ENCODE measurements at regions not wholly inside any gene's neighbourhood (a gene's known extent, or its start where the extent isn't known, plus 50 kb on each side); places are given as distances from the start of the nearest gene placed in this dataset.

DNA sequence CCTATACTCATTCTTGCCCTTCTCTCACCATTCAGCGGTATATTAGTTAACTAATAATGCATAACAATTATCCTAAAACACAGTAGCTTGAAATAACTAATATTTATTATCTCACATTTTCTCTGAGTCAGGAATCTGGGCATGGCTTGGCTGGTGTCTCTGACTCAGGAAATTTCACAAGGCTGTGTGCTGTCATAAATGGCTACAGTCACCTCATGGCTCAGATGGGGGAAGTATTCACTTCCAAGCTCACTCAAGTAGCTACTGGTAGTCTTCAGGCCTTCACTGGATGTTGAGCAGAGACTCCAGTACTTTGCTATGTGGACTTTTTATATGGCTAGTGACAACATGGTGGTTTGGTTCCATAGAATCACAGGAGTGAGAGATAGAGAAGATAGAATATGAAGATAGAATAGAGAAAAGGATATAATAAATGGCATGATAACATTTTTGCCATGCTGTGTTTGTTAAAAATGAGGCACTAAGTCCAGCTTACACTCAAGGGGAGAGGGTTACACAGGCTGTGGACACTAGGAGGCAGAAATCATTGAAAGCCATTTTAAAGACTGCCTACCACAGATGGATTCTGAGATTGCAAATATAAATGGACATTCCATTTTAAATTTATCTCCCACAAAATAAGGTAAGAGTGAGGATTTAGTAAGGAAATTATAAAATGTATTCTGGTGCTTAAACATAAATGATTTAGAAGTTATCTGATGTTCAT lies 997.8 kb upstream of the CHORDC1 start:
- no peak for TF ChIP-seq POLR2A (IDR thresholded peaks at IDR 0.05)
- TF ChIP-seq, protein P1, sequence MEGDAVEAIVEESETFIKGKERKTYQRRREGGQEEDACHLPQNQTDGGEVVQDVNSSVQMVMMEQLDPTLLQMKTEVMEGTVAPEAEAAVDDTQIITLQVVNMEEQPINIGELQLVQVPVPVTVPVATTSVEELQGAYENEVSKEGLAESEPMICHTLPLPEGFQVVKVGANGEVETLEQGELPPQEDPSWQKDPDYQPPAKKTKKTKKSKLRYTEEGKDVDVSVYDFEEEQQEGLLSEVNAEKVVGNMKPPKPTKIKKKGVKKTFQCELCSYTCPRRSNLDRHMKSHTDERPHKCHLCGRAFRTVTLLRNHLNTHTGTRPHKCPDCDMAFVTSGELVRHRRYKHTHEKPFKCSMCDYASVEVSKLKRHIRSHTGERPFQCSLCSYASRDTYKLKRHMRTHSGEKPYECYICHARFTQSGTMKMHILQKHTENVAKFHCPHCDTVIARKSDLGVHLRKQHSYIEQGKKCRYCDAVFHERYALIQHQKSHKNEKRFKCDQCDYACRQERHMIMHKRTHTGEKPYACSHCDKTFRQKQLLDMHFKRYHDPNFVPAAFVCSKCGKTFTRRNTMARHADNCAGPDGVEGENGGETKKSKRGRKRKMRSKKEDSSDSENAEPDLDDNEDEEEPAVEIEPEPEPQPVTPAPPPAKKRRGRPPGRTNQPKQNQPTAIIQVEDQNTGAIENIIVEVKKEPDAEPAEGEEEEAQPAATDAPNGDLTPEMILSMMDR (IDR thresholded peaks at IDR 0.05): no peak
